GM12874 (cell line): ENCODE measurements at regions not wholly inside any gene's neighbourhood (a gene's known extent, or its start where the extent isn't known, plus 50 kb on each side); places are given as distances from the start of the nearest gene placed in this dataset.

Source experiments
- CTCF ChIP-seq: IDR thresholded peaks from 2 replicates; pipeline ENCODE4 v1.5.1; 2011; ENCODE audit warnings: low read depth, mild to moderate bottlenecking, control low read depth, low read length, moderate library complexity; ENCODE audit not compliant: insufficient read depth

DNA sequence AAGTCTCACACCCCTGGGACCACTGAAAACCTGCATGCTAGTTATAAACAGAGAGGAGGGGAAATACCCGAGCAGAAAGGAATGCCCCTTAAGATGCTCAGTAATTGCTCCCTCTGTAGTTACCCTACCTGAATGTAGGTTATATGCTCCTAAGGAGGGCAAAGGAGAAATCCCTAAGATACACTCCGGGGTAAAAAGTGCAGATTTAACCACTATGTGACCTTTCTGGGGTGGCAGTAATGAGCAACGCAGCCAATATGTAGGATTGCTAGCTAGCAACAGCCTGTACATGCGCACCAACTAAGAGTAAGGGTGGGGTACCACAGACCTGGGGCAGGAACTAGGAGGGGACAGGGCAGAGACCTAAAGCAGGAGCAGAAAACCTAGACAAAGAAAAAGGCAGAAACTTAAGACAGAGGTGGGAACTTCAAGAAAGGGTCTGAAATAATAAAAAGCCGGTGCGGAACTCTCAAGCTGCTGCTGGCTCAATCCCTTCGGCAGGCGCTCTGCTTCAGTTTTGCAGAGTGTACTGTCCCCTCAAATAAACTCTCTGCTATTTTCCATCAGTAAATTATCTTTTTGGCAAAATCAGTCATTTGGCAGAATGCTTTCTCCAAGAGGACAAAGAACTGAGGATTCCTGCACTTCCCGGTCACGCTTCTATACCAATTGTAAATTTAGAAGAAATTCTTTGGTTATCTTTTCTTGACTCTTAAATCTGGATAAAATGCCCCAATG, 823.8 kb downstream of the CDH11 start:
- TF ChIP-seq CTCF: no peak

- TF ChIP-seq CTCF: no peak
Measured at GRCh38 chr16:64295466-64295865, 826.4 kb downstream of the CDH11 start.

- no peak for TF ChIP-seq CTCF
Measured at GRCh38 chr16:64292953-64293352, 828.9 kb downstream of the CDH11 start.

DNA sequence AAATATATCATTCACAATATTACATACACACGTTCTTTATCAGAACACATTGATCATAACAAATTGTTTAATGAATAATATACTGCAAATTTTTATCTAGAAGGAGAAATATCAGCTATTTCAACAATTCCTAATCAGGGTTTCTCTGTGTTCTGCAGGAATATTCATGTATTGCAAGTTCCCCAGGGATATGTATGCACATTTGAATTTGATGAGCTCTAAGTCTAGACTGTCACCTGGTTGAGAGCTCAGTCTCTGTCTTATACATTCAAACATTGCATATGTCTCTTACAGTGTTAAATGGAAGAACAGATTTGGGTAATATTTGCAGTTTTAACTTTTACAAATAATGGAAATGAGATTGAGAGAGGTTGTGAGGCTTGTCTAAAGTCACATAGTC, 829.7 kb downstream of the CDH11 start:
- no peak for TF ChIP-seq CTCF

DNA sequence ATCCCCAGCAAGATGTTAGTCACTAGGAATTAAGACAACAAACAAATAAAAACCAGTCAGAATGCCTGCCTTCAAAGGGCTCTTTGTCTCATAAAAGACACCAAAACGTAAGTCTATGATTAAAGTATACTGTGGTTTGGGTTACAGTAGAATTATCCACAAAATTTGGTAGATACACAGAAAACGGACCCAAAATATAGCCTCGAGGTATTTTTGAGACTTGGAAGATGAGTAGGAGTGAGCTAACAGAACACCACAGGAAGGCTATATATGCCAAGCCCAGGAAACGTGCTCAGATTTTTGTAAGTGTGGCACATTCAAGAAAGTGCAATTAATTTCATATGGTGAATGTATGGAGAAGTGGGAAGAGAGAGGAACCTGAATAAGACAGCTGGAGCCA, 831.4 kb downstream of the CDH11 start:
- TF ChIP-seq CTCF: no peak

DNA sequence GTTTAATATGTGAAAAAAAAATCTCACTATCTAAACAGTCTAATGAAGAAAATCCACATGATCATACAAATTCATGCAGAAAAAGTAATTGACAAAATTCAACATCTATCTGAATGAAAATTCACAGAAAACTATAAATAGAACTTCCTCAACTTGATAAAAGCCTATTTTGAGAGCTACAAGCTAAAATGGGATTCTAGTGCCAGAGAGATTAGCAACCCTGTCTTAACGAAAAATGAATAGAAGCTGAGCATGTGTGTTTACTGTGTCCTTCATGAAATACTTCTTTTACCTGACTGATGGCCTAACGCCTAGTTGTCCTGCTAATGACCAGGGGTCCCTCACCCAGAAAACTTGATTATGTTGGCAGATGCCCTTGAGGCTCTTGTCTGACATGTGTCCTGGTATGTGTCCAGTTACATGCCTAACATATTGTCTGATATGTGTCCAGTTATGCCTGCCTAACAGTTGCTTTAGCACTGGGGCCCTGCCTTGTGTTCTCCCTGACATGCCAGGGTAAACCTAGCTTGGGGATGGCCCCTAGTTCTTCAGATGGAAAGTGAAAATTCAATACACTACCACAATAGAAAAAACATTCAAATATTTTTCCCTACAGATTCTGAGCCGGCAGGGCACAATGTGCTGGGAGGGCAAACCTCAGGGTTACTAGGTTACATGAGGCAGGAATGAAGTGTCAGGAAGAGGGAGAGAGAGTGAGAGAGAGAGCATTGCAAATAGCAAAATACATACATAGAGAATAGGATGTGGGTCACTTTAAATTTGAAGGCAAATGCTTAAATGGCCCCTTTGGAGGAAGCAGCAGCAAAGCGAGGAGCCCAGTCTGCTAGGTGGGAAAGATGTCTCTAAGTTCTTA, 834.0 kb downstream of the CDH11 start:
- no peak for TF ChIP-seq CTCF

GRCh38 chr16:64282181-64282580, 839.7 kb downstream of the CDH11 start:
- no peak for TF ChIP-seq CTCF
